Uterus (tissue), 3 donors: ENCODE measurements at regions not wholly inside any gene's neighbourhood (a gene's known extent, or its start where the extent isn't known, plus 50 kb on each side); places are given as distances from the start of the nearest gene placed in this dataset.

Source experiments
- DNase-seq, 2 donors: peaks; one replicate each; pipeline ENCODE4 v3.0.0-alpha.2; 2019 to 2020
- H3K27ac ChIP-seq, 2 donors: fragments of 200-600 bp; sonication (generic); 1 replicate in 1 of 2; 2 replicates in 1 of 2; pipeline ENCODE4 v1.5.1; 2016 to 2018
- H3K27me3 ChIP-seq, 2 donors: fragments of 200-600 bp; sonication (generic); one replicate each; pipeline ENCODE4 v1.5.1; 2018 to 2019; ENCODE audit warnings: control low read depth in 1 of 2
- H3K36me3 ChIP-seq, 2 donors: fragments of 200-600 bp; sonication (generic); one replicate each; pipeline ENCODE4 v1.5.1; 2019; ENCODE audit warnings: control low read depth in 1 of 2
- H3K4me1 ChIP-seq, 2 donors: fragments of 200-600 bp; sonication (generic); one replicate each; pipeline ENCODE4 v1.5.1; 2018 to 2019; ENCODE audit warnings: control low read depth in 1 of 2
- H3K4me3 ChIP-seq, 2 donors: fragments of 200-600 bp; sonication (generic); 1 replicate in 1 of 2; 2 replicates in 1 of 2; pipeline ENCODE4 v1.5.1; 2018 to 2019; ENCODE audit warnings: mild to moderate bottlenecking in 1 of 2
- H3K9me3 ChIP-seq, 2 donors: fragments of 200-600 bp; sonication (generic); one replicate each; pipeline ENCODE4 v1.5.1; 2019; ENCODE audit warnings: control low read depth in 1 of 2
- POLR2A ChIP-seq, 2 donors: fragments of 450-650 bp; IDR thresholded peaks; one replicate each; pipeline ENCODE4 v1.6.1; 2016; ENCODE audit warnings: antibody characterized with exemption in 2 of 2, mild to moderate bottlenecking in 1 of 2, moderate library complexity in 1 of 2
- intact Hi-C: fragments of 100-400 bp; cut with DNase I; formaldehyde crosslinking; loops from one replicate; pipeline ENCODE4 v1.15.1; 2023; ENCODE audit warnings: low total_unique reads
- TF ChIP-seq, protein P1 (sequence below), 4 experiments: fragments of 200-600 bp in 2 of 4; fragments of 450-650 bp in 2 of 4; sonication (generic) in 2 of 4; IDR thresholded peaks; one replicate each; pipeline ENCODE4 v1.5.1; 2016 to 2019; ENCODE audit warnings: antibody characterized with exemption in 4 of 4, mild to moderate bottlenecking in 2 of 4, moderate library complexity in 1 of 4
- donor health status: DM: yes; HTN: yes; CAD: no.

GRCh38 chr7:3244241-3244814 is 56.7 kb upstream of the SDK1 start:
- intact Hi-C loops = no loop called here
- no peaks in the 10 kb centered on the region for H3K4me1 ChIP-seq
- H3K27me3 ChIP-seq = no peaks in the 10 kb centered on the region
- H3K36me3 ChIP-seq = no peaks in the 10 kb centered on the region
- no peak overlapping the region for H3K4me3 ChIP-seq
- no peak overlapping the region for H3K27ac ChIP-seq
- no peaks in the 10 kb centered on the region for H3K9me3 ChIP-seq
- no peak for DNase-seq
- TF ChIP-seq, protein P1, sequence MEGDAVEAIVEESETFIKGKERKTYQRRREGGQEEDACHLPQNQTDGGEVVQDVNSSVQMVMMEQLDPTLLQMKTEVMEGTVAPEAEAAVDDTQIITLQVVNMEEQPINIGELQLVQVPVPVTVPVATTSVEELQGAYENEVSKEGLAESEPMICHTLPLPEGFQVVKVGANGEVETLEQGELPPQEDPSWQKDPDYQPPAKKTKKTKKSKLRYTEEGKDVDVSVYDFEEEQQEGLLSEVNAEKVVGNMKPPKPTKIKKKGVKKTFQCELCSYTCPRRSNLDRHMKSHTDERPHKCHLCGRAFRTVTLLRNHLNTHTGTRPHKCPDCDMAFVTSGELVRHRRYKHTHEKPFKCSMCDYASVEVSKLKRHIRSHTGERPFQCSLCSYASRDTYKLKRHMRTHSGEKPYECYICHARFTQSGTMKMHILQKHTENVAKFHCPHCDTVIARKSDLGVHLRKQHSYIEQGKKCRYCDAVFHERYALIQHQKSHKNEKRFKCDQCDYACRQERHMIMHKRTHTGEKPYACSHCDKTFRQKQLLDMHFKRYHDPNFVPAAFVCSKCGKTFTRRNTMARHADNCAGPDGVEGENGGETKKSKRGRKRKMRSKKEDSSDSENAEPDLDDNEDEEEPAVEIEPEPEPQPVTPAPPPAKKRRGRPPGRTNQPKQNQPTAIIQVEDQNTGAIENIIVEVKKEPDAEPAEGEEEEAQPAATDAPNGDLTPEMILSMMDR (IDR thresholded peaks at IDR 0.05) = no peak
- no peak for TF ChIP-seq POLR2A (IDR thresholded peaks at IDR 0.05)

- Histone ChIP-seq H3K27ac (no peak overlapping the region), H3K4me3 (no peak overlapping the region), H3K9me3 (no peaks in the 10 kb centered on the region), H3K27me3 (no peaks in the 10 kb centered on the region), H3K36me3 (no peaks in the 10 kb centered on the region), H3K4me1 (no peaks in the 10 kb centered on the region)
- no peak for TF ChIP-seq POLR2A (IDR thresholded peaks at IDR 0.05)
- intact Hi-C loops = no loop called here
- DNase-seq = no peak
Observed at GRCh38 chr7:3245077-3245476, 56.0 kb upstream of the SDK1 start.

DNA sequence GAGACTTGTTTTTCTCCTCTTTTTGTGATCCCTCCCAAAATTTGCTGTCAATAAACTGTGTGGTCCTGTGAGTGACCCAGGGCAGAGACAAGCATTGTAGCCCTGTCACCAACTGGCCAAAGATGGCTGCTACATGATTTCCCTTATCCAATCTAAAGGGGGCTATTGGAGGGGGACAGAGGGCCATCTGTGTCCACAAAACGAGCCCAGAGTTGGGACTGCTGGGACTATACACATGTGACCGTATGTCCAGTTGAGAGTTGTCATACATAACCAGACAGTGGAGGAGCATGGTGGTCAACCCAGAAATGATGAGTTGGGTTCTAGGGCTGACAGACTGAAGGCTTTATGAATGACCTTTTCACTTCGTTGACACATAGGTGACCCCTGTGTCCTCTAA is 55.3 kb upstream of the SDK1 start:
- H3K27me3 ChIP-seq = no peaks in the 10 kb centered on the region
- no peaks in the 10 kb centered on the region for H3K36me3 ChIP-seq
- H3K9me3 ChIP-seq = no peaks in the 10 kb centered on the region
- H3K4me1 ChIP-seq = no peaks in the 10 kb centered on the region
- DNase-seq = no peak
- TF ChIP-seq, protein P1 (IDR thresholded peaks at IDR 0.05) = no peak
- no peak for TF ChIP-seq POLR2A (IDR thresholded peaks at IDR 0.05)
- intact Hi-C loops = no loop called here
- no peak overlapping the region for H3K4me3 ChIP-seq
- no peak overlapping the region for H3K27ac ChIP-seq

DNA sequence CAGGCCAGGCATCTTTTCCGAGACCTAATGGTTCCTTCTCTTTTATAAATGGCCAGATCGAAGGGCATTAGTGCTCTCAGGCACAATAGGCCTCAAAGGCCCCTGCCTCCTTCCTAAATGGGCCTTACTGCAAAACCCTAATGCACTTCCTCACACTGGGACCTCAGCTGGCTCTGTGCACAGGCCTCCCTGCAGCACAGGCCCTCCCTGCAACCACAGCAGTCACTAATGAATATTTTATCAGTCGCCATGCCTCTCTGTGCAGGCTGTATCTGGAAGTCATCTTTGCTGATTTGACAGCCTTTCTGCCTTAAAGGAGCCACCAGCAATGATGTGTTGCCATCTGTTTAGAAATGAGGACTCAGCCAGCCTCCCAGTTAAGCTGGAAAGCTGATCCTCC is 54.9 kb upstream of the SDK1 start:
- H3K4me1 ChIP-seq = no peaks in the 10 kb centered on the region
- no peak overlapping the region for H3K27ac ChIP-seq
- no peaks in the 10 kb centered on the region for H3K27me3 ChIP-seq
- TF ChIP-seq, protein P1 (IDR thresholded peaks at IDR 0.05) = no peak
- TF ChIP-seq POLR2A (IDR thresholded peaks at IDR 0.05) = no peak
- intact Hi-C loops = no loop called here
- H3K9me3 ChIP-seq = no peaks in the 10 kb centered on the region
- no peak overlapping the region for H3K4me3 ChIP-seq
- no peaks in the 10 kb centered on the region for H3K36me3 ChIP-seq
- DNase-seq = no peak

- Histone ChIP-seq H3K27ac (no peak overlapping the region), H3K4me3 (no peak overlapping the region), H3K9me3 (no peaks in the 10 kb centered on the region), H3K4me1 (no peaks in the 10 kb centered on the region), H3K36me3 (no peaks in the 10 kb centered on the region), H3K27me3 (no peaks in the 10 kb centered on the region)
- intact Hi-C loops = no loop called here
- no peak for DNase-seq
- TF ChIP-seq POLR2A (IDR thresholded peaks at IDR 0.05) = no peak
- TF ChIP-seq, protein P1 (IDR thresholded peaks at IDR 0.05) = no peak
Observed at GRCh38 chr7:3246651-3247050, 54.4 kb upstream of the SDK1 start.

DNA sequence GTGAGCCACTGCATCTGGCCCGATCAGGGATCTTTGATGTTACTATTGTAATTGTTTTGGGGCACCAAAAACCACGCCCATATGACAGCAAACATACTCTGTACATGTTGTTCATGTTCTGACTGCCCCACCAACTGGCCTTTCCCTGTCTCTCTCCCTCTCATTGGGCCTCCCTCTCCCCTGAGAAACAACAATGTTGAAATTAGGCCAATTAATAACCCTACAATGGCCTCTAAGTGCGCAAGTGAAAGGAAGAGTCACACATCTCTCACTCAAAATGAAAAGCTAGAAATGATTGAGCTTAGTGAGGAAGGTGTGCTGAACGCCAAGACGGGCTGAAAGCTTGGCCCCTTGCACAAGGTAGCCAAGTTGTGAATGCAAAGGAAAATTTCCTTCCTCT is 50.3 kb upstream of the SDK1 start:
- no peaks in the 10 kb centered on the region for H3K9me3 ChIP-seq
- DNase-seq = no peak
- no peak for TF ChIP-seq POLR2A (IDR thresholded peaks at IDR 0.05)
- TF ChIP-seq, protein P1 (IDR thresholded peaks at IDR 0.05) = no peak
- H3K4me3 ChIP-seq = no peak overlapping the region
- H3K27me3 ChIP-seq = no peaks in the 10 kb centered on the region
- H3K27ac ChIP-seq = no peak overlapping the region
- intact Hi-C loops = no loop called here
- H3K36me3 ChIP-seq = no peaks in the 10 kb centered on the region
- H3K4me1 ChIP-seq = no peaks in the 10 kb centered on the region
